CD4-positive, alpha-beta T cell treated with Interleukin-17A for 1 hour (primary cell): ENCODE measurements at regions not wholly inside any gene's neighbourhood (a gene's known extent, or its start where the extent isn't known, plus 50 kb on each side); places are given as distances from the start of the nearest gene placed in this dataset.
"Not testable (repeated sequence)": the region's sequence is repeated elsewhere in the genome, so short reads cannot be mapped to it uniquely, and the experiment has no call there.

Experiments
- DNase-seq: peaks from one replicate; pipeline ENCODE4 v3.0.0-alpha.2; 2020

GRCh38 chr16:31581065-31581464 lies 53.4 kb downstream of the AHSP start:
- not testable (repeated sequence) for DNase-seq

- not testable (repeated sequence) for DNase-seq
Measured at GRCh38 chr16:31601737-31602384, 74.2 kb downstream of the AHSP start.

- DNase-seq = no peak
Measured at GRCh38 chr16:31618130-31618529, 90.4 kb downstream of the AHSP start.

- no peak for DNase-seq
Measured at GRCh38 chr16:31636433-31636832, 108.7 kb downstream of the AHSP start.

GRCh38 chr16:31641279-31641678 lies 113.6 kb downstream of the AHSP start:
- no peak for DNase-seq

- not testable (repeated sequence) for DNase-seq
Measured at GRCh38 chr16:31655674-31656073, 128.0 kb downstream of the AHSP start.

- no peak for DNase-seq
Measured at GRCh38 chr16:31664683-31665482, 137.2 kb downstream of the AHSP start.

- DNase-seq = no peak
Measured at GRCh38 chr16:31674686-31675085, 147.0 kb downstream of the AHSP start.

- DNase-seq = no peak
Measured at GRCh38 chr16:31676731-31677130, 149.0 kb downstream of the AHSP start.

GRCh38 chr16:31678649-31679325 lies 151.1 kb downstream of the AHSP start:
- no peak for DNase-seq

- DNase-seq = not testable (repeated sequence)
Measured at GRCh38 chr16:31689331-31689730, 161.6 kb downstream of the AHSP start.

GRCh38 chr16:31692338-31692737 lies 164.6 kb downstream of the AHSP start:
- DNase-seq = not testable (repeated sequence)

GRCh38 chr16:31693733-31694132 lies 166.0 kb downstream of the AHSP start:
- DNase-seq = no peak

- no peak for DNase-seq
Measured at GRCh38 chr16:31694461-31694860, 166.8 kb downstream of the AHSP start.

GRCh38 chr16:31695667-31696066 lies 168.0 kb downstream of the AHSP start:
- DNase-seq = peak; percentile 86

GRCh38 chr16:31696968-31697743 lies 169.5 kb downstream of the AHSP start:
- no peak for DNase-seq

- DNase-seq = no peak
Measured at GRCh38 chr16:31697744-31698125, 170.0 kb downstream of the AHSP start.

- no peak for DNase-seq
Measured at GRCh38 chr16:31698901-31699300, 171.2 kb downstream of the AHSP start.

GRCh38 chr16:31699601-31700000 lies 171.9 kb downstream of the AHSP start:
- no peak for DNase-seq

GRCh38 chr16:31700200-31700529 lies 172.5 kb downstream of the AHSP start:
- no peak for DNase-seq

- peak; percentile 90 for DNase-seq
Measured at GRCh38 chr16:31700530-31701388, 172.8 kb upstream of the ZNF267 start.

- no peak for DNase-seq
Measured at GRCh38 chr16:31701734-31702133, 171.9 kb upstream of the ZNF267 start.
